GM23248 (cell line): ENCODE measurements at regions not wholly inside any gene's neighbourhood (a gene's known extent, or its start where the extent isn't known, plus 50 kb on each side); places are given as distances from the start of the nearest gene placed in this dataset.
A peak's percentile ranks its signal among the peaks of the same experiment; 100 is the strongest.

Experiments used
- DNase-seq: peaks from one replicate; pipeline ENCODE4 v3.0.0-alpha.2; 2015
- H2AFZ ChIP-seq: fragments of 200-600 bp; sonication (generic); 2 replicates; pipeline ENCODE4 v1.6.1; 2016; ENCODE audit warnings: antibody characterized with exemption
- H3F3A ChIP-seq: fragments of 200-600 bp; sonication (generic); 2 replicates; pipeline ENCODE4 v1.6.1; 2016; ENCODE audit warnings: mild to moderate bottlenecking, antibody characterized with exemption, mixed run types; ENCODE audit not compliant: insufficient read depth
- H3K27ac ChIP-seq: fragments of 200-600 bp; sonication (generic); 2 replicates; pipeline ENCODE4 v1.5.1; 2016; ENCODE audit warnings: mild to moderate bottlenecking
- H3K27me3 ChIP-seq: fragments of 200-600 bp; sonication (generic); replicated peaks from 2 replicates; pipeline ENCODE4 v1.6.1; 2016; ENCODE audit warnings: mild to moderate bottlenecking; ENCODE audit not compliant: insufficient read depth
- H3K36me3 ChIP-seq: fragments of 200-600 bp; sonication (generic); 2 replicates; pipeline ENCODE4 v1.6.1; 2016; ENCODE audit warnings: low read depth, mild to moderate bottlenecking
- H3K4me1 ChIP-seq: fragments of 200-600 bp; sonication (generic); 2 replicates; pipeline ENCODE4 v1.6.1; 2016; ENCODE audit warnings: mild to moderate bottlenecking; ENCODE audit not compliant: insufficient read depth
- H3K4me2 ChIP-seq: fragments of 200-600 bp; sonication (generic); one replicate; pipeline ENCODE4 v1.6.1; 2016; ENCODE audit warnings: mild to moderate bottlenecking; ENCODE audit not compliant: unreplicated experiment
- H3K4me3 ChIP-seq: fragments of 200-600 bp; sonication (generic); 2 replicates; pipeline ENCODE4 v1.5.1; 2016; ENCODE audit warnings: mild to moderate bottlenecking
- H3K79me2 ChIP-seq: fragments of 200-600 bp; sonication (generic); 2 replicates; pipeline ENCODE4 v1.6.1; 2016; ENCODE audit warnings: mild to moderate bottlenecking; ENCODE audit not compliant: insufficient read depth
- H3K9ac ChIP-seq: fragments of 200-600 bp; sonication (generic); 2 replicates; pipeline ENCODE4 v1.6.1; 2016; ENCODE audit warnings: mild to moderate bottlenecking
- H3K9me2 ChIP-seq: fragments of 200-600 bp; sonication (generic); 2 replicates; pipeline ENCODE4 v1.6.1; 2016; ENCODE audit warnings: mixed run types, mild to moderate bottlenecking, moderate library complexity; ENCODE audit not compliant: insufficient read depth
- H3K9me3 ChIP-seq: fragments of 200-600 bp; sonication (generic); one replicate; pipeline ENCODE4 v1.6.1; 2017; ENCODE audit warnings: low read depth
- H4K20me1 ChIP-seq: fragments of 200-600 bp; sonication (generic); 2 replicates; pipeline ENCODE4 v1.6.0; 2016; ENCODE audit not compliant: insufficient read depth
- EZH2 ChIP-seq: fragments of 200-600 bp; sonication (generic); IDR thresholded peaks from 2 replicates; pipeline ENCODE4 v1.6.1; 2018; ENCODE audit warnings: antibody characterized with exemption, mild to moderate bottlenecking; ENCODE audit not compliant: insufficient read depth, poor library complexity, severe bottlenecking
- EZH2phosphoT487 ChIP-seq: fragments of 200-600 bp; sonication (generic); IDR thresholded peaks from 2 replicates; pipeline ENCODE4 v1.6.1; 2018; ENCODE audit warnings: antibody characterized with exemption, moderate library complexity, mild to moderate bottlenecking, low read depth; ENCODE audit not compliant: insufficient read depth
- WGBS, 2 experiments: methylation state at CpG; one replicate each; pipeline ENCODE4 v1.1.6; 2015 to 2017; ENCODE audit warnings: low lambda C conversion rate in 2 of 2, low coverage in 1 of 2; ENCODE audit errors: missing lambda C conversion rate in 2 of 2; 5-methylcytosine and 5-hydroxymethylcytosine counted together
- in situ Hi-C: fragments of 300-500 bp; cut with MboI; formaldehyde crosslinking; loops from 2 replicates; pipeline ENCODE4 v1.15.0; 2020

DNA sequence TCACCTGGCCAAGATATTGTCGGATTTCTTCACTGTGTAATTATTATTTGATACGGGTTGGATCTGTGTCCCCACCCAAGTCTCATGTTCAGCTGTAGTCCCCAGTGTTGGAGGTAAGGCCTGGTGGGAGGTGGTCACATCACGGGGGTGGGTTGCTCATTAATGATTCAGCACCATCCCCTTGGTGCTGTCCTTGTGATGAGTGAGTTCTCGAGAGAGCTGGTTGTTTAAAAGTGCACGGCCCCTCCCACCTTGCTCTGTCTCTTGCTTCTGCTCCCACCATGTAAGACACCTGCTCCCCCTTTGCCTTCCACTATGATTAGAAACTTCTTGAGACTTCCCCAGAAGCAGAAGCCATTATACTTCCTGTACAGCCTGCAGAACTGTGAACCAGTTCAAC lies 173.9 kb upstream of the PMEPA1 start:
- TF ChIP-seq EZH2phosphoT487, result no peak
- no peak for TF ChIP-seq EZH2
- no peak for DNase-seq
- H3K4me3 ChIP-seq, result no peak overlapping the region

DNA sequence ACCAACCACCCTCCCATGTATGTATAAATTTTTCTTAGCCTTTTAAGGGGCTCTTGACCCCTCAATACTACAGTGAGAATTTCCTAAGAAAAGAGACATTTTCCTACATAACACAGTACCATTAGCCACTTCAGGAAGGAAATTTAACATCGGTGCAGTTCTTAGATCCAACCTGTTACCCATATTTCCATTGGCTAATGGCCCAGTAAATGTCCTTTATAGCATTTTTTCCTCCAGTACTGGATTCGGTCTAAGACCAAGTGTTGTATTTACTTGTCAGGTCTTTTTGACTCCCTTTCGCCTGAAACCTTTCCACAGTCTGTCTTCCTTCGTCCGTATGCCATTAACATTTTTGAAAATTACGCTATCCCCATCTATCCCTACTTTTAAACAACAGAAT lies 173.4 kb upstream of the PMEPA1 start:
- peaks cover 10% of the 10 kb centered on the region for H3K27me3 ChIP-seq
- no peak for TF ChIP-seq EZH2phosphoT487
- no peak for TF ChIP-seq EZH2
- no peak for DNase-seq
- H3K4me1 ChIP-seq, result peaks cover 6% of the 10 kb centered on the region
- H2AFZ ChIP-seq, result no peak overlapping the region
- H3K9me2 ChIP-seq, result no peaks in the 10 kb centered on the region
- WGBS, 2 experiments, result 83 to 88% methylated on average over 6 of the region's 6 CpGs
- H3K9ac ChIP-seq, result no peak overlapping the region
- H3K4me3 ChIP-seq, result no peak overlapping the region
- no peaks in the 10 kb centered on the region for H3K9me3 ChIP-seq
- H3K4me2 ChIP-seq, result no peak overlapping the region
- H4K20me1 ChIP-seq, result no peaks in the 10 kb centered on the region
- peaks cover 6% of the 10 kb centered on the region; the same call in 1 of the 2 replicates for H3F3A ChIP-seq
- H3K27ac ChIP-seq, result no peak overlapping the region
- in situ Hi-C loops, result no loop called here
- no peaks in the 10 kb centered on the region for H3K36me3 ChIP-seq
- no peaks in the 10 kb centered on the region for H3K79me2 ChIP-seq

More for the DNA sequence above, 173.9 kb upstream of the PMEPA1 start:
- Histone ChIP-seq H3K9me2 (no peaks in the 10 kb centered on the region), H3K79me2 (no peaks in the 10 kb centered on the region), H3K4me1 (peaks cover 6% of the 10 kb centered on the region), H2AFZ (no peak overlapping the region), H3K27me3 (peaks cover 4% of the 10 kb centered on the region), H3K27ac (no peak overlapping the region), H3K36me3 (no peaks in the 10 kb centered on the region), H3K9me3 (no peaks in the 10 kb centered on the region), H4K20me1 (no peaks in the 10 kb centered on the region), H3K4me2 (no peak overlapping the region), H3K9ac (no peak overlapping the region), H3F3A (peaks cover 6% of the 10 kb centered on the region; the same call in 1 of the 2 replicates)
- WGBS, 2 experiments, result 89 to 91% methylated on average over 5 of the region's 5 CpGs
- in situ Hi-C loops, result no loop called here

DNA sequence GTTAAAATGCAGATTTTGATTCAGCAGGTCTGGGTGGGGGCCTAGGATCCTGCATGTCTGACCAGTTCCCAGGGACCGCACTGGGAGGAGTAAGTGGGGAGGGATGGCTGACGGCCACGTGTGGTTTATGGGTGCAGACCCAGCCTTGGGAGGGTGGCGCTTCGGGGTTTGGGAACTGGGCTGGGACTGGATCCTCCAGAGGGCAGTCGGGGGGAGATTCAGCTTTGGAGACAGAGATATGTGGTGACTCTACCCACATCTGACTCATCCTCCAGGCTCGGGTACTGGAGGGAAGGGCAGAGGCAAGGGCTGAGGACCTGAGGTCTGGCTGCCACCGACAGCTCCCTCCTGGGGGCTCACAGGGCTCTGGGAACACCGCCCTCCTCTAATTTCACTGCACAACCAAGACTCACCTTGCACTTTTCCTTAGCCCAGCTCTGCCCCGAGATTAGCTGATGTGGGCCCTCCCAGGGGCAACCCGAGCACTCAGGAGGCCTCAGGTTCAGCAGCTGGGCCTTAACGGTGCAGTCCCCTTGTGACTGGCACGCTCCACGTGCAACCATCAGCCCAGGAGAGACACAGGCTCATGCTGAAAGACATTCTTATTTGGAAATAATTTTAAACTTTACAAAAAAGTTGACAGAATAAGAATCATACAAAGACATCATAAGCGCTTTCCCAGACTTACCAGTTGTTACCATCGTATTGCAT lies 172.8 kb upstream of the PMEPA1 start:
- peak overlapping the region; percentile 31 for H3K4me2 ChIP-seq
- DNase-seq, result peak; percentile 82
- peaks cover 6% of the 10 kb centered on the region for H3K4me1 ChIP-seq
- H3K9me2 ChIP-seq, result no peaks in the 10 kb centered on the region
- no peak overlapping the region for H3K9ac ChIP-seq
- no peaks in the 10 kb centered on the region for H4K20me1 ChIP-seq
- in situ Hi-C loops, result no loop called here
- 50% methylated on average over 16 of the region's 16 CpGs for WGBS, 2 experiments
- no peak overlapping the region for H3K27ac ChIP-seq
- H3F3A ChIP-seq, result peaks cover 6% of the 10 kb centered on the region; the same call in 1 of the 2 replicates
- H2AFZ ChIP-seq, result no peak overlapping the region
- H3K4me3 ChIP-seq, result no peak overlapping the region
- no peaks in the 10 kb centered on the region for H3K9me3 ChIP-seq
- no peaks in the 10 kb centered on the region for H3K79me2 ChIP-seq
- H3K27me3 ChIP-seq, result peaks cover 16% of the 10 kb centered on the region
- no peaks in the 10 kb centered on the region for H3K36me3 ChIP-seq
- no peak for TF ChIP-seq EZH2phosphoT487
- TF ChIP-seq EZH2, result no peak

DNA sequence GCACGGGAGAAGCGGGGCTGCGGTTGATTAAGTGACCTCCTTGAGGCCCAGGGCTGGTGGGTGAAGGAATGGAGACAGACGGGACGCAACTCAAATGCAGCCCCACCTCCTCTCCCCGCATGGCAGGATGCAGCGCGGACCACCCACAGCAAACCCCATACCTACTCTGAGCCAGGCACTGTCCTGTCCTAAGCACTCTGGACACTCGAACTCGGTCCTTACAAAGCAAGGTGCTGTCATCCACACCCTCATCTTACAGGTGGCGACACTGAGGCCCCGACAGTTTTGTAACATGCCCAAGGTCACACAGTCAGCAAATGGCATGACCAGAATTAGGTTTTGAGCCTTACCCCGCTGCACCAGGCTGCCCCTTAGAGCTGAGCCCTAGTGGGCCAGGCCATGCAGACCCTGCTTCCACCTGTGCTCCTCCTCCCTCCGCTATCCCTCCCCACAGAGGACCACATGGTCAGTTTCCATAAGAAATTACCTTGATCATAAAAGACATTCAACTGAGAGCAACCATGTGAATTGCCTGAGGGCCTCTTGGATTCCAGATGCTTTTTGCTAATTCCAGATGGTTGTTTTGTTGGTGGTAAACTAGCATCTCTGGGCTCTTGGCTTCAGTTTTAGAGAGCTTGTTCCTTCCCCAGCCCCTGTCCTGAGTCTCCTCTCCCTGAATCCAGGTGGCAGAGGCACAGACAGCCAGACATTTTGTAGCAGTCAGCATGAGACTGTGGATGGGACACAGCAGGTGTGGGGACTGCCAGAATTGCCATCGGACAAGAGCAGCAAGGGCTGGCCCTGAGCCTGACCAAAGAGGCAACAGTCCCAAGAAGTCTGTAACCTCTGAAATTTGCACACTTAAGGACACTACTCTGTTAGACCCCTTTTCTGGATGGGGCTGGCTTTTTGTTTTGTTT lies 171.9 kb upstream of the PMEPA1 start:
- H3K27me3 ChIP-seq, result peaks cover 18% of the 10 kb centered on the region
- H3K4me2 ChIP-seq, result peak overlapping the region; percentile 31
- H3F3A ChIP-seq, result peaks cover 6% of the 10 kb centered on the region; the same call in 1 of the 2 replicates
- H3K27ac ChIP-seq, result no peak overlapping the region
- in situ Hi-C loops, result no loop called here
- H3K9me2 ChIP-seq, result no peaks in the 10 kb centered on the region
- H4K20me1 ChIP-seq, result no peaks in the 10 kb centered on the region
- TF ChIP-seq EZH2phosphoT487 (no peak), EZH2 (no peak)
- H3K9me3 ChIP-seq, result no peaks in the 10 kb centered on the region
- H3K9ac ChIP-seq, result no peak overlapping the region
- no peaks in the 10 kb centered on the region for H3K36me3 ChIP-seq
- no peak overlapping the region for H2AFZ ChIP-seq
- WGBS, 2 experiments, result 75 to 76% methylated on average over 15 of the region's 15 CpGs
- no peaks in the 10 kb centered on the region for H3K79me2 ChIP-seq
- DNase-seq, result peak; percentile 11
- H3K4me3 ChIP-seq, result no peak overlapping the region
- peaks cover 6% of the 10 kb centered on the region for H3K4me1 ChIP-seq
